ENCODE measurements at regions not wholly inside any gene's neighbourhood (a gene's known extent, or its start where the extent isn't known, plus 50 kb on each side); places are given as distances from the start of the nearest gene placed in this dataset.

GRCh38 chr4:188826393-188826792, 687.2 kb downstream of the TRIML1 start:
- no peak for DNase-seq (ENCODE audit: low spot score)

- DNase-seq (ENCODE audit: low spot score): no peak
Observed at GRCh38 chr4:188839704-188840103, 700.5 kb downstream of the TRIML1 start.

GRCh38 chr4:188841523-188841922, 702.3 kb downstream of the TRIML1 start:
- no peak for DNase-seq (ENCODE audit: low spot score)

GRCh38 chr4:188854436-188854835, 715.2 kb downstream of the TRIML1 start:
- no peak for DNase-seq (ENCODE audit: low spot score)

GRCh38 chr4:188858696-188859095, 719.5 kb downstream of the TRIML1 start:
- DNase-seq (ENCODE audit: low spot score): no peak

GRCh38 chr4:188864741-188865140, 725.5 kb downstream of the TRIML1 start:
- DNase-seq (ENCODE audit: low spot score): no peak

- no peak for DNase-seq (ENCODE audit: low spot score)
Observed at GRCh38 chr4:188867796-188868195, 728.6 kb downstream of the TRIML1 start.

GRCh38 chr4:188869581-188869980, 730.3 kb downstream of the TRIML1 start:
- no peak for DNase-seq (ENCODE audit: low spot score)

- no peak for DNase-seq (ENCODE audit: low spot score)
Observed at GRCh38 chr4:188872809-188873208, 733.6 kb downstream of the TRIML1 start.

GRCh38 chr4:188876881-188877280, 737.6 kb downstream of the TRIML1 start:
- DNase-seq (ENCODE audit: low spot score): no peak

GRCh38 chr4:188879598-188879997, 740.4 kb downstream of the TRIML1 start:
- DNase-seq (ENCODE audit: low spot score): no peak

GRCh38 chr4:188887905-188888304, 748.7 kb downstream of the TRIML1 start:
- DNase-seq (ENCODE audit: low spot score): no peak

- no peak for DNase-seq (ENCODE audit: low spot score)
Observed at GRCh38 chr4:188892837-188893236, 753.6 kb downstream of the TRIML1 start.

GRCh38 chr4:188903986-188904385, 764.7 kb downstream of the TRIML1 start:
- no peak for DNase-seq (ENCODE audit: low spot score)

GRCh38 chr4:188904617-188905016, 765.4 kb downstream of the TRIML1 start:
- no peak for DNase-seq (ENCODE audit: low spot score)

- DNase-seq (ENCODE audit: low spot score): no peak
Observed at GRCh38 chr4:188905248-188905647, 766.0 kb downstream of the TRIML1 start.

- no peak for DNase-seq (ENCODE audit: low spot score)
Observed at GRCh38 chr4:188911199-188911598, 772.0 kb downstream of the TRIML1 start.

- no peak for DNase-seq (ENCODE audit: low spot score)
Observed at GRCh38 chr4:188911707-188912106, 772.5 kb downstream of the TRIML1 start.

- DNase-seq (ENCODE audit: low spot score): no peak
Observed at GRCh38 chr4:188915175-188915574, 775.9 kb downstream of the TRIML1 start.

GRCh38 chr4:188918787-188919186, 779.5 kb downstream of the TRIML1 start:
- no peak for DNase-seq (ENCODE audit: low spot score)

GRCh38 chr4:188930822-188931221, 791.6 kb downstream of the TRIML1 start:
- no peak for DNase-seq (ENCODE audit: low spot score)

GRCh38 chr4:188934320-188934962, 795.2 kb downstream of the TRIML1 start:
- DNase-seq (ENCODE audit: low spot score): no peak

- DNase-seq (ENCODE audit: low spot score): peak; percentile 52
Observed at GRCh38 chr4:188941524-188942119, 802.4 kb downstream of the TRIML1 start.

- DNase-seq (ENCODE audit: low spot score): no peak
Observed at GRCh38 chr4:188942606-188943005, 803.4 kb downstream of the TRIML1 start.

All from AG20443 (cell line).